ENCODE measurements at regions not wholly inside any gene's neighbourhood (a gene's known extent, or its start where the extent isn't known, plus 50 kb on each side); places are given as distances from the start of the nearest gene placed in this dataset.

DNA sequence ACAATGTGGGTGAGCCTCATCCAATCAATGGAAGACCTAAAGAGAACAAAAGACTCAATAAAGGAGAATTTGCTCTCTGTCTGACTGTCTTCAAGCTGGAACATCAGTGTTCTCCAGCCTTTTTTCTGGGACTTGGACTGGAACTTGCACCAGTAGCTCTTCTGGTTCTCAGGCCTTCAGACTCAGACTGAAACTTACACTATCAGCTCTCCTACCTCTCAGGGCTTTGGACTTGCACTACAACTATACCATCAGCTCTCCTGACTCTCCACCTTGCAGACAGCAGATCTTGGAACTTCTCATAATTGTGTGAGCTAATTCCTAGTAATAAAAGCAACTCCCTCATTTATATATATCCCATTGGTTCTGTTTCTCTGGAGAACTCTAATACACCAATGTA lies 185.9 kb downstream of the SMIM20 start:
- H3K9me2 ChIP-seq (ENCODE audit: insufficient read depth), result no peaks in the 10 kb centered on the region
- CTCF ChIA-PET, result no interaction called here
- no peaks in the 10 kb centered on the region for H3F3A ChIP-seq (ENCODE audit: insufficient read depth, low read depth)
- no peak overlapping the region for H2AFZ ChIP-seq
- no peak overlapping the region for H3K4me3 ChIP-seq
- H3K9me3 ChIP-seq (ENCODE audit: insufficient read depth, low read depth), result 0 out of 2 replicates have a peak, but pooled peaks cover 4% of the 10 kb centered on the region
- H3K27me3 ChIP-seq (ENCODE audit: insufficient read depth, low read depth), result no peaks in the 10 kb centered on the region
- no peak overlapping the region for H3K27ac ChIP-seq
- no peaks in the 10 kb centered on the region for H3K79me2 ChIP-seq (ENCODE audit: low read depth)
- POLR2A ChIA-PET (ENCODE audit: unreplicated experiment), result no interaction called here
- H4K20me1 ChIP-seq (ENCODE audit: insufficient read depth), result no peaks in the 10 kb centered on the region
- intact Hi-C loops (cut with micrococcal nuclease; ENCODE audit: unreplicated experiment), result no loop called here
- no peak for DNase-seq
- H3K4me1 ChIP-seq (replicated peaks; ENCODE audit: insufficient read depth), result no peaks in the 10 kb centered on the region
- BruUV-seq (replicated peaks), result no TSS peak
- no peaks in the 10 kb centered on the region for H3K36me3 ChIP-seq (ENCODE audit: low read depth)
- H3K4me2 ChIP-seq, result no peak overlapping the region
- TF ChIP-seq, protein P1, sequence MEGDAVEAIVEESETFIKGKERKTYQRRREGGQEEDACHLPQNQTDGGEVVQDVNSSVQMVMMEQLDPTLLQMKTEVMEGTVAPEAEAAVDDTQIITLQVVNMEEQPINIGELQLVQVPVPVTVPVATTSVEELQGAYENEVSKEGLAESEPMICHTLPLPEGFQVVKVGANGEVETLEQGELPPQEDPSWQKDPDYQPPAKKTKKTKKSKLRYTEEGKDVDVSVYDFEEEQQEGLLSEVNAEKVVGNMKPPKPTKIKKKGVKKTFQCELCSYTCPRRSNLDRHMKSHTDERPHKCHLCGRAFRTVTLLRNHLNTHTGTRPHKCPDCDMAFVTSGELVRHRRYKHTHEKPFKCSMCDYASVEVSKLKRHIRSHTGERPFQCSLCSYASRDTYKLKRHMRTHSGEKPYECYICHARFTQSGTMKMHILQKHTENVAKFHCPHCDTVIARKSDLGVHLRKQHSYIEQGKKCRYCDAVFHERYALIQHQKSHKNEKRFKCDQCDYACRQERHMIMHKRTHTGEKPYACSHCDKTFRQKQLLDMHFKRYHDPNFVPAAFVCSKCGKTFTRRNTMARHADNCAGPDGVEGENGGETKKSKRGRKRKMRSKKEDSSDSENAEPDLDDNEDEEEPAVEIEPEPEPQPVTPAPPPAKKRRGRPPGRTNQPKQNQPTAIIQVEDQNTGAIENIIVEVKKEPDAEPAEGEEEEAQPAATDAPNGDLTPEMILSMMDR (conservative IDR thresholded peaks at IDR 0.05), result no peak
- no peak for TF ChIP-seq EZH2 (IDR thresholded peaks at IDR 0.05; ENCODE audit: low read depth)

DNA sequence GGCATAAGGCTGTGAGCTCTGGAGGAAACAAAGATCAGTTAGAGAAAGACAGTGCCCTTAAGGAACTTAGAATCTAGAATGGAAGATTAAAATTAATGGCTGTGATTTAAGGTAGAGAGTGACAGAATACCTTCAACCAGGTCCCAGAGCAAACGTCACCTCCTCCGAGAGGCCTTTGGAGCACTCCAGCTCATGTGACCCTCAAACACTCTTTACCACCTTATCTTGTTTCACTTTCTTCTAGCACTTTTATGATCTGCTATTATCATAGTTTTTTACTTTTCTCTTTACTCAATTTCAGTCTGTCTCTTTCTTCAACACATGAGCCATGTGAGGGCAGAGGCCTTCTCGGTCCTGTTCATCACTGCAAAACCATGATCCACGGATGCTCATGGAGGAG lies 187.0 kb downstream of the SMIM20 start:
- Histone ChIP-seq H3K27ac (no peak overlapping the region), H2AFZ (no peak overlapping the region), H3F3A (ENCODE audit: insufficient read depth, low read depth) (no peaks in the 10 kb centered on the region), H3K4me2 (no peak overlapping the region), H3K4me1 (replicated peaks; ENCODE audit: insufficient read depth) (peaks cover 9% of the 10 kb centered on the region), H3K9me3 (ENCODE audit: insufficient read depth, low read depth) (0 out of 2 replicates have a peak, but pooled peaks cover 4% of the 10 kb centered on the region), H3K9me2 (ENCODE audit: insufficient read depth) (no peaks in the 10 kb centered on the region), H3K36me3 (ENCODE audit: low read depth) (no peaks in the 10 kb centered on the region), H3K4me3 (no peak overlapping the region), H4K20me1 (ENCODE audit: insufficient read depth) (no peaks in the 10 kb centered on the region), H3K79me2 (ENCODE audit: low read depth) (no peaks in the 10 kb centered on the region), H3K27me3 (ENCODE audit: insufficient read depth, low read depth) (no peaks in the 10 kb centered on the region)
- ChIA-PET CTCF (no interaction called here), POLR2A (ENCODE audit: unreplicated experiment) (interaction anchor here (0.7 kb wide), 1 partner anchor 82 kb away, joined by 4 read pairs; no protein-coding TSS in a partner anchor)
- no TSS peak for BruUV-seq (replicated peaks)
- no peak for DNase-seq
- no peak for TF ChIP-seq EZH2 (IDR thresholded peaks at IDR 0.05; ENCODE audit: low read depth)
- TF ChIP-seq, protein P1 (conservative IDR thresholded peaks at IDR 0.05), result no peak
- intact Hi-C loops (cut with micrococcal nuclease; ENCODE audit: unreplicated experiment), result no loop called here

DNA sequence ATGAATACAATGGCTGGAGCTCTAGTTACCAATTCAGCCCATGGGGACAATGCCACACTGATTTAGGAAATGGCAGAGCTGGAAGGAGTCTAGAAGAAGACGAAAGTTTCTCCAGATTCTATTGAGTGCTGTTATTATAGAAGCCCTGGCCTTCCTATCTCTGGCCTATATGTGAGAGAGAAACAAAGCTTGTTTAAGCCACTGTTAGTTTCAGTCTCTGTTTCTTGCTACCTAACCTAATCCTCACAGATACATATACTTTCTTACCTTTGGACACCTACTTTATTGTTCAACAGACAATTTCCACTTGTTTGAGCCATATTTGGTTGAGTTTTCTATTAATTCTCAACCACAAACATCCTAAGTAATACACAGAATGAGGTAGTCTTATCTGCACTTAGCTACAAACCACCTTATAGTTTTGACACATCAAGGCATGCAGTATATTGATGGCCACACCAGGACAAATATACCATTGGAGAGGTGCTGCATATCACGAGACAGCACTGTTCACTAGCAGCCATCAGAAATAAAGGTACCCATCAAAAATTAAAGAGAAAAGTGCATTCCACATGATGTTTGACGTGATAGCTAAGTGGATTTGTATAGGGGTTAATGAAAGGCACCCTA lies 190.2 kb downstream of the SMIM20 start:
- DNase-seq, result no peak
- Histone ChIP-seq H3K27me3 (ENCODE audit: insufficient read depth, low read depth) (no peaks in the 10 kb centered on the region), H3K79me2 (ENCODE audit: low read depth) (no peaks in the 10 kb centered on the region), H2AFZ (no peak overlapping the region), H3K36me3 (ENCODE audit: low read depth) (no peaks in the 10 kb centered on the region), H3K9me3 (ENCODE audit: insufficient read depth, low read depth) (no peaks in the 10 kb centered on the region), H3K27ac (no peak overlapping the region), H4K20me1 (ENCODE audit: insufficient read depth) (no peaks in the 10 kb centered on the region), H3K9me2 (ENCODE audit: insufficient read depth) (no peaks in the 10 kb centered on the region), H3F3A (ENCODE audit: insufficient read depth, low read depth) (0 out of 2 replicates have a peak, but pooled peaks cover 5% of the 10 kb centered on the region), H3K4me2 (no peak overlapping the region), H3K4me1 (replicated peaks; ENCODE audit: insufficient read depth) (peaks cover 11% of the 10 kb centered on the region), H3K4me3 (no peak overlapping the region)
- TF ChIP-seq, protein P1 (conservative IDR thresholded peaks at IDR 0.05), result no peak
- TF ChIP-seq EZH2 (IDR thresholded peaks at IDR 0.05; ENCODE audit: low read depth), result no peak
- CTCF ChIA-PET, result no interaction called here
- POLR2A ChIA-PET (ENCODE audit: unreplicated experiment), result no interaction called here
- BruUV-seq (replicated peaks), result no TSS peak
- intact Hi-C loops (cut with micrococcal nuclease; ENCODE audit: unreplicated experiment), result no loop called here

Data from PC-9 (cell line).